ENCODE measurements at regions not wholly inside any gene's neighbourhood (a gene's known extent, or its start where the extent isn't known, plus 50 kb on each side); places are given as distances from the start of the nearest gene placed in this dataset.

- no peak for DNase-seq
Measured at GRCh38 chr5:38023371-38023770, 183.5 kb upstream of the GDNF start.

- no peak for DNase-seq
Measured at GRCh38 chr5:38022631-38023030, 182.8 kb upstream of the GDNF start.

- DNase-seq = no peak
Measured at GRCh38 chr5:38018016-38018415, 178.2 kb upstream of the GDNF start.

- DNase-seq = no peak
Measured at GRCh38 chr5:38013107-38013506, 173.3 kb upstream of the GDNF start.

GRCh38 chr5:38011668-38012188 is 171.9 kb upstream of the GDNF start:
- no peak for DNase-seq

GRCh38 chr5:38009749-38010358 is 170.0 kb upstream of the GDNF start:
- DNase-seq = no peak

- DNase-seq = no peak
Measured at GRCh38 chr5:38008198-38008597, 168.4 kb upstream of the GDNF start.

GRCh38 chr5:37999593-37999992 is 159.8 kb upstream of the GDNF start:
- DNase-seq = no peak

GRCh38 chr5:37996918-37997317 is 157.1 kb upstream of the GDNF start:
- DNase-seq = no peak

- DNase-seq = no peak
Measured at GRCh38 chr5:37994729-37995128, 154.9 kb upstream of the GDNF start.

- no peak for DNase-seq
Measured at GRCh38 chr5:37991301-37992299, 151.8 kb upstream of the GDNF start.

- DNase-seq = no peak
Measured at GRCh38 chr5:37989884-37990283, 150.0 kb upstream of the GDNF start.

- no peak for DNase-seq
Measured at GRCh38 chr5:37988454-37989046, 148.7 kb upstream of the GDNF start.

GRCh38 chr5:37984300-37984699 is 144.5 kb upstream of the GDNF start:
- no peak for DNase-seq

- no peak for DNase-seq
Measured at GRCh38 chr5:37983463-37983862, 143.6 kb upstream of the GDNF start.

- DNase-seq = no peak
Measured at GRCh38 chr5:37979559-37979958, 139.7 kb upstream of the GDNF start.

GRCh38 chr5:37975531-37975930 is 135.7 kb upstream of the GDNF start:
- no peak for DNase-seq

- no peak for DNase-seq
Measured at GRCh38 chr5:37971483-37972024, 131.7 kb upstream of the GDNF start.

- no peak for DNase-seq
Measured at GRCh38 chr5:37966871-37967270, 127.0 kb upstream of the GDNF start.

GRCh38 chr5:37966291-37966690 is 126.5 kb upstream of the GDNF start:
- no peak for DNase-seq

GRCh38 chr5:37962389-37962788 is 122.5 kb upstream of the GDNF start:
- no peak for DNase-seq

- no peak for DNase-seq
Measured at GRCh38 chr5:37957218-37957617, 117.4 kb upstream of the GDNF start.

GRCh38 chr5:37955748-37956147 is 115.9 kb upstream of the GDNF start:
- no peak for DNase-seq

All from right hindlimb (tissue), 1 donor.